Suppressor macrophage treated with lipopolysaccharide for 1 hour (primary cell): ENCODE measurements at regions not wholly inside any gene's neighbourhood (a gene's known extent, or its start where the extent isn't known, plus 50 kb on each side); places are given as distances from the start of the nearest gene placed in this dataset.

ENCODE experiments used
- DNase-seq, 3 donors: peaks; one replicate each; pipeline ENCODE4 v3.0.0-alpha.2; 2020 to 2022

- DNase-seq: no peak
Measured at GRCh38 chr6:163816441-163816840, 401.9 kb downstream of the QKI start.

- DNase-seq: no peak
Measured at GRCh38 chr6:163815796-163816195, 401.3 kb downstream of the QKI start.

GRCh38 chr6:163814494-163815364, 400.2 kb downstream of the QKI start:
- DNase-seq: peak in 1 of 3 donors; percentile 4

GRCh38 chr6:163813979-163814493, 399.5 kb downstream of the QKI start:
- peak in 1 of 3 donors; percentile 9 for DNase-seq

GRCh38 chr6:163811317-163811716, 396.8 kb downstream of the QKI start:
- DNase-seq: no peak

GRCh38 chr6:163809364-163809763, 394.8 kb downstream of the QKI start:
- DNase-seq: no peak

- no peak for DNase-seq
Measured at GRCh38 chr6:163808871-163809270, 394.4 kb downstream of the QKI start.

GRCh38 chr6:163808231-163808630, 393.7 kb downstream of the QKI start:
- no peak for DNase-seq

- DNase-seq: no peak
Measured at GRCh38 chr6:163806755-163807499, 392.4 kb downstream of the QKI start.

GRCh38 chr6:163804991-163805390, 390.5 kb downstream of the QKI start:
- DNase-seq: no peak

- no peak for DNase-seq
Measured at GRCh38 chr6:163802267-163802666, 387.7 kb downstream of the QKI start.

- DNase-seq: no peak
Measured at GRCh38 chr6:163797296-163797845, 382.9 kb downstream of the QKI start.

- DNase-seq: peak; percentile 1 to 36 (median 33)
Measured at GRCh38 chr6:163793011-163793983, 378.8 kb downstream of the QKI start.

- no peak for DNase-seq
Measured at GRCh38 chr6:163790266-163790840, 375.8 kb downstream of the QKI start.

GRCh38 chr6:163789199-163789810, 374.8 kb downstream of the QKI start:
- DNase-seq: peak in 2 of 3 donors; percentile 2 to 4

- DNase-seq: no peak
Measured at GRCh38 chr6:163786995-163787671, 372.6 kb downstream of the QKI start.

GRCh38 chr6:163782436-163783003, 368.0 kb downstream of the QKI start:
- DNase-seq: peak; percentile 56 to 66 (median 57)

- DNase-seq: no peak
Measured at GRCh38 chr6:163780994-163781393, 366.5 kb downstream of the QKI start.

- no peak for DNase-seq
Measured at GRCh38 chr6:163779727-163780284, 365.3 kb downstream of the QKI start.

- no peak for DNase-seq
Measured at GRCh38 chr6:163777716-163778115, 363.2 kb downstream of the QKI start.
